OCI-LY7 (cell line): ENCODE measurements at regions not wholly inside any gene's neighbourhood (a gene's known extent, or its start where the extent isn't known, plus 50 kb on each side); places are given as distances from the start of the nearest gene placed in this dataset.

Experiments used
- BruUV-seq: library from RNA; stranded (reverse); fragments of 400-500 nt; replicated peaks from 2 replicates; lab custom pipeline; 2021; lab: Mats Ljungman, UMichigan
- CTCF ChIA-PET: fragments of 300-600 bp; sonication (Branson Sonifier 250); formaldehyde crosslinking; loops from one replicate; lab custom pipeline; 2022; ENCODE audit warnings: antibody characterized with exemption; ENCODE audit not compliant: unreplicated experiment; lab: Charles Lee
- POLR2A ChIA-PET: fragments of 300-600 bp; sonication (Branson Sonifier 250); formaldehyde crosslinking; loops from one replicate; lab custom pipeline; 2022; ENCODE audit warnings: antibody characterized with exemption; lab: Charles Lee
- DNase-seq: peaks from one replicate; pipeline ENCODE4 v3.0.0-alpha.2; 2015; ENCODE audit warnings: low spot score
- H2AFZ ChIP-seq: fragments of 200-600 bp; sonication (generic), shearing (Covaris generic); 2 replicates; pipeline ENCODE4 v1.6.1; 2014; ENCODE audit warnings: mild to moderate bottlenecking, antibody characterized with exemption, low read length, moderate library complexity
- H3K27ac ChIP-seq: fragments of 200-600 bp; sonication (generic); 2 replicates; pipeline ENCODE4 v1.5.1; 2014; ENCODE audit warnings: mixed run types, low read depth, mild to moderate bottlenecking, moderate library complexity, low read length, inconsistent platforms; ENCODE audit not compliant: poor library complexity, severe bottlenecking
- H3K36me3 ChIP-seq: fragments of 200-600 bp; sonication (generic); 2 replicates; pipeline ENCODE4 v1.6.1; 2014; ENCODE audit warnings: mild to moderate bottlenecking, antibody characterized with exemption, low read length, moderate library complexity, mixed read lengths; ENCODE audit not compliant: insufficient read depth
- H3K4me1 ChIP-seq: fragments of 200-600 bp; sonication (generic); 2 replicates; pipeline ENCODE4 v1.5.1; 2014; ENCODE audit warnings: mild to moderate bottlenecking, low read length; ENCODE audit not compliant: insufficient read depth, poor library complexity, severe bottlenecking
- H3K4me2 ChIP-seq: fragments of 200-600 bp; sonication (generic); 2 replicates; pipeline ENCODE4 v1.6.1; 2014; ENCODE audit warnings: mild to moderate bottlenecking, low read length
- H3K4me3 ChIP-seq: fragments of 200-600 bp; sonication (generic); 2 replicates; pipeline ENCODE4 v1.5.1; 2014; ENCODE audit warnings: mild to moderate bottlenecking, low read depth, low read length; ENCODE audit not compliant: poor library complexity, severe bottlenecking
- H3K79me2 ChIP-seq: fragments of 200-600 bp; sonication (generic); 2 replicates; pipeline ENCODE4 v1.6.1; 2016; ENCODE audit warnings: low read depth, mild to moderate bottlenecking, low read length, moderate library complexity, mixed read lengths; ENCODE audit not compliant: insufficient read depth
- H3K9me2 ChIP-seq: fragments of 200-600 bp; sonication (generic); 2 replicates; pipeline ENCODE4 v1.6.1; 2016; ENCODE audit warnings: mild to moderate bottlenecking, low read length, mixed read lengths; ENCODE audit not compliant: insufficient read depth
- H3K9me3 ChIP-seq: fragments of 200-600 bp; sonication (generic); 2 replicates; pipeline ENCODE4 v1.6.1; 2014; ENCODE audit warnings: mild to moderate bottlenecking, mixed run types, low read length, mixed read lengths
- H4K20me1 ChIP-seq: fragments of 200-600 bp; sonication (generic); 2 replicates; pipeline ENCODE4 v1.6.1; 2014; ENCODE audit warnings: mild to moderate bottlenecking, antibody characterized with exemption, low read length, moderate library complexity, mixed read lengths; ENCODE audit not compliant: insufficient read depth
- CTCF ChIP-seq: fragments of 200-600 bp; sonication (generic); conservative IDR thresholded peaks from 2 replicates; pipeline ENCODE4 v1.5.1; 2014; ENCODE audit warnings: mild to moderate bottlenecking, antibody characterized with exemption, low read length, moderate library complexity, mixed read lengths
- EZH2phosphoT487 ChIP-seq: fragments of 200-600 bp; sonication (generic); IDR thresholded peaks from 2 replicates; pipeline ENCODE4 v1.6.1; 2018; ENCODE audit warnings: low read depth, borderline replicate concordance, mild to moderate bottlenecking, mixed run types, antibody characterized with exemption, low read length, moderate library complexity, mixed read lengths
- intact Hi-C: fragments of 100-400 bp; cut with micrococcal nuclease; formaldehyde crosslinking; loops from one replicate; pipeline ENCODE4 v1.10.0; 2022; ENCODE audit not compliant: unreplicated experiment

- Histone ChIP-seq H3K79me2 (no peaks in the 10 kb centered on the region), H3K9me2 (no peaks in the 10 kb centered on the region), H3K36me3 (no peaks in the 10 kb centered on the region; the same call in 1 of the 2 replicates), H3K27ac (no peak overlapping the region), H3K4me3 (no peak overlapping the region), H3K9me3 (peaks cover 17% of the 10 kb centered on the region; the same call in 1 of the 2 replicates), H3K4me1 (no peaks in the 10 kb centered on the region), H2AFZ (no peak overlapping the region), H4K20me1 (no peaks in the 10 kb centered on the region), H3K4me2 (no peak overlapping the region)
- ChIA-PET CTCF (no interaction called here), POLR2A (interaction anchor here (0.7 kb wide), 1 partner anchor 22 kb away, joined by 3 read pairs; no protein-coding TSS in a partner anchor)
- intact Hi-C loops: no loop called here
- TF ChIP-seq EZH2phosphoT487: no peak
- no peak for TF ChIP-seq CTCF
- DNase-seq: no peak
- BruUV-seq: no TSS peak
Observed at GRCh38 chr9:68619072-68619471, 78.4 kb upstream of the TMEM252 start.

GRCh38 chr9:68619636-68620035 lies 79.0 kb upstream of the TMEM252 start:
- BruUV-seq: no TSS peak
- Histone ChIP-seq H3K4me1 (no peaks in the 10 kb centered on the region), H2AFZ (no peak overlapping the region), H3K9me2 (no peaks in the 10 kb centered on the region), H3K27ac (no peak overlapping the region), H3K4me3 (no peak overlapping the region), H3K79me2 (no peaks in the 10 kb centered on the region), H4K20me1 (no peaks in the 10 kb centered on the region), H3K4me2 (no peak overlapping the region), H3K9me3 (peaks cover 14% of the 10 kb centered on the region; the same call in 1 of the 2 replicates), H3K36me3 (no peaks in the 10 kb centered on the region; the same call in 1 of the 2 replicates)
- DNase-seq: no peak
- ChIA-PET POLR2A (no interaction called here), CTCF (no interaction called here)
- intact Hi-C loops: no loop called here
- TF ChIP-seq EZH2phosphoT487: no peak
- no peak for TF ChIP-seq CTCF

- peaks cover 5% of the 10 kb centered on the region for H3K4me1 ChIP-seq
- H3K4me2 ChIP-seq: no peak overlapping the region
- no peaks in the 10 kb centered on the region for H3K36me3 ChIP-seq
- intact Hi-C loops: no loop called here
- H3K4me3 ChIP-seq: no peak overlapping the region
- ChIA-PET CTCF (no interaction called here), POLR2A (no interaction called here)
- no peaks in the 10 kb centered on the region for H4K20me1 ChIP-seq
- H3K79me2 ChIP-seq: no peaks in the 10 kb centered on the region
- no TSS peak for BruUV-seq
- TF ChIP-seq CTCF (no peak), EZH2phosphoT487 (no peak)
- H3K27ac ChIP-seq: no peak overlapping the region
- H3K9me3 ChIP-seq: no peaks in the 10 kb centered on the region
- peak overlapping the region; percentile 35; the same call in 1 of the 2 replicates for H2AFZ ChIP-seq
- DNase-seq: no peak
- no peaks in the 10 kb centered on the region for H3K9me2 ChIP-seq
Observed at GRCh38 chr9:68625559-68625958, 79.5 kb upstream of the PIP5K1B start.
